ENCODE measurements at regions not wholly inside any gene's neighbourhood (a gene's known extent, or its start where the extent isn't known, plus 50 kb on each side); places are given as distances from the start of the nearest gene placed in this dataset.

DNA sequence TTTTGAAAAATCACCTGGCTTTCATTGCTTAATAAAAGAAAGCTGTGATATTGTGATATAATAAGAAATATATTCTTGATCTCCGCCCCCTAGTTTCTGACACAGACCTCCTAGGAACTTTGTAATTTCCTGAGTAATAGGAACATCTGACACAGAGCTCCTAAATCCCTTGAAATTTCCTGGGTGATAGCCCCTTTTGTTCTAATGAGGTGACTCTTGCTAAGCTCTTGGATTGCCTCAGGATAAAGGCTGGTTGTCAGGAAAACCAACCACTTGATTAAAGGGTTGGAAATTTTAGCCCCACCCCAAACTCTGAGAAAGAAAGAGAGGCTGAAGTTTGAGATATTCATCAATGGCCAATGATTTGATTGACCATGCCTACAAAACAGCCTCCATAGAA lies 326.4 kb upstream of the KIF2B start:
- TF ChIP-seq CTCF (IDR thresholded peaks at IDR 0.05): no peak
- TF ChIP-seq SIN3A (IDR thresholded peaks at IDR 0.05; ENCODE audit: borderline replicate concordance, insufficient read depth, low read depth, low read length): no peak
- TF ChIP-seq POLR2AphosphoS5 (IDR thresholded peaks at IDR 0.05; ENCODE audit: low read depth, low read length): no peak

All from Panc1 (cell line).